B cell (primary cell): ENCODE measurements at regions not wholly inside any gene's neighbourhood (a gene's known extent, or its start where the extent isn't known, plus 50 kb on each side); places are given as distances from the start of the nearest gene placed in this dataset.

Source experiments
- ATAC-seq: fragments of 200-7000 bp; cut with Tn5 transposase; one replicate; pipeline ENCODE4 v1.10.0; 2021; ENCODE audit warnings: low read depth, mild to moderate bottlenecking, moderate number of reproducible peaks, moderate library complexity
- CTCF ChIA-PET: fragments of 350-600 bp; sonication (Branson Sonifier 250); formaldehyde crosslinking; loops from one replicate; lab custom pipeline; 2021; ENCODE audit warnings: antibody characterized with exemption, inconsistent platforms; lab: Charles Lee
- POLR2A ChIA-PET: fragments of 350-600 bp; sonication (Branson Sonifier 250); formaldehyde crosslinking; loops from one replicate; lab custom pipeline; 2021; ENCODE audit warnings: antibody characterized with exemption; lab: Charles Lee
- DNase-seq: peaks from one replicate; pipeline ENCODE4 v3.0.0; 2013
- H2AFZ ChIP-seq: 2 replicates; pipeline ENCODE4 v1.6.1; 2012; ENCODE audit warnings: mild to moderate bottlenecking, low read depth, low read length; ENCODE audit not compliant: insufficient read depth, poor library complexity, severe bottlenecking
- H3K27ac ChIP-seq, 2 donors: 1 replicate in 1 of 2; 2 replicates in 1 of 2; pipeline ENCODE4 v1.5.1; 2012 to 2013; ENCODE audit warnings: low read length in 2 of 2, mild to moderate bottlenecking in 2 of 2, moderate library complexity in 1 of 2
- H3K27me3 ChIP-seq, 4 experiments: fragments of 200-600 bp in 1 of 4; sonication (generic) in 1 of 4; replicated peaks in 1 of 4; 1 replicate in 2 of 4; 2 replicates in 2 of 4; pipeline versions ENCODE4 v1.6.1 to v1.7.0; 2013 to 2016; ENCODE audit warnings: low read length in 3 of 4, mild to moderate bottlenecking in 2 of 4, mixed read lengths in 1 of 4, moderate library complexity in 1 of 4; ENCODE audit not compliant: insufficient read depth in 4 of 4, control insufficient read depth in 3 of 4; ENCODE audit errors: control extremely low read depth in 1 of 4
- H3K36me3 ChIP-seq, 2 experiments: replicated peaks in 1 of 2; 1 replicate in 1 of 2; 2 replicates in 1 of 2; pipeline versions ENCODE4 v1.6.1 to v1.7.1; 2013; ENCODE audit warnings: low read length in 1 of 2; ENCODE audit not compliant: insufficient read depth in 2 of 2, control insufficient read depth in 1 of 2; ENCODE audit errors: control extremely low read depth in 1 of 2, extremely low read depth in 1 of 2
- H3K4me1 ChIP-seq, 2 donors: fragments of 200-600 bp in 1 of 2; sonication (generic) in 1 of 2; 1 replicate in 1 of 2; 2 replicates in 1 of 2; pipeline versions ENCODE4 v1.5.1 to v1.6.1; 2013 to 2017; ENCODE audit warnings: low read length in 2 of 2; ENCODE audit not compliant: control insufficient read depth in 2 of 2, insufficient read depth in 2 of 2
- H3K4me2 ChIP-seq: replicated peaks from 2 replicates; pipeline ENCODE3; 2012; ENCODE audit warnings: mild to moderate bottlenecking, low read depth, low read length; ENCODE audit not compliant: poor library complexity, severe bottlenecking
- H3K4me3 ChIP-seq, 5 experiments: fragments of 200-600 bp in 1 of 5; sonication (generic) in 1 of 5; 1 replicate in 3 of 5; 2 replicates in 2 of 5; pipeline versions ENCODE4 v1.5.1 to v1.7.0; 2011 to 2016; ENCODE audit warnings: low read length in 4 of 5, mild to moderate bottlenecking in 4 of 5, low read depth in 2 of 5, control low read depth in 1 of 5, moderate library complexity in 1 of 5; ENCODE audit not compliant: insufficient read depth in 1 of 5; ENCODE audit errors: control extremely low read depth in 1 of 5, extremely low read depth in 1 of 5
- H3K79me2 ChIP-seq: fragments of 200-600 bp; sonication (generic); one replicate; pipeline ENCODE4 v1.6.0; 2016; ENCODE audit warnings: low read length; ENCODE audit not compliant: control insufficient read depth, insufficient read depth
- H3K9ac ChIP-seq: fragments of 200-600 bp; sonication (generic); 2 replicates; pipeline ENCODE4 v1.6.1; 2017; ENCODE audit warnings: mild to moderate bottlenecking, low read length, moderate library complexity
- H3K9me3 ChIP-seq, 3 donors: one replicate each; pipeline versions ENCODE4 v1.6.1 to v1.7.1; 2013; ENCODE audit warnings: low read length in 2 of 3; ENCODE audit not compliant: control insufficient read depth in 2 of 3, insufficient read depth in 1 of 3; ENCODE audit errors: control extremely low read depth in 1 of 3
- H4K20me1 ChIP-seq: 2 replicates; pipeline ENCODE4 v1.6.0; 2012; ENCODE audit warnings: mild to moderate bottlenecking, low read length; ENCODE audit not compliant: insufficient read depth, control insufficient read depth, poor library complexity, severe bottlenecking
- H3K27ac Mint-ChIP-seq: one replicate; pipeline ENCODE4 v1.8.0; 2021; ENCODE audit warnings: mixed read lengths
- H3K27me3 Mint-ChIP-seq: one replicate; pipeline ENCODE4 v1.8.0; 2021; ENCODE audit warnings: mixed read lengths
- H3K4me1 Mint-ChIP-seq: one replicate; pipeline ENCODE4 v1.8.0; 2021; ENCODE audit warnings: mixed read lengths
- H3K4me3 Mint-ChIP-seq: one replicate; pipeline ENCODE4 v1.8.0; 2021; ENCODE audit warnings: mixed read lengths
- H3K9me3 Mint-ChIP-seq: one replicate; pipeline ENCODE4 v1.8.0; 2022; ENCODE audit warnings: mixed read lengths; ENCODE audit not compliant: insufficient read depth
- EZH2 ChIP-seq: IDR thresholded peaks from 2 replicates; pipeline ENCODE4 v1.6.1; 2012; ENCODE audit warnings: borderline replicate concordance, low read depth, mild to moderate bottlenecking, moderate library complexity, low read length; ENCODE audit not compliant: insufficient read depth, poor library complexity, severe bottlenecking
- WGBS: methylation state at CpG from one replicate; pipeline ENCODE4 v1.1.5; 2013; ENCODE audit warnings: missing lambda C conversion rate; ENCODE audit not compliant: insufficient coverage; 5-methylcytosine and 5-hydroxymethylcytosine counted together
- intact Hi-C: fragments of 100-400 bp; cut with micrococcal nuclease; formaldehyde crosslinking; loops from one replicate; pipeline ENCODE4 v1.10.0; 2022
- TF ChIP-seq, protein P1 (sequence below): fragments of 200-600 bp; IDR thresholded peaks from one replicate; pipeline ENCODE4 v1.8.0; 2022; ENCODE audit warnings: antibody characterized with exemption, mild to moderate bottlenecking

DNA sequence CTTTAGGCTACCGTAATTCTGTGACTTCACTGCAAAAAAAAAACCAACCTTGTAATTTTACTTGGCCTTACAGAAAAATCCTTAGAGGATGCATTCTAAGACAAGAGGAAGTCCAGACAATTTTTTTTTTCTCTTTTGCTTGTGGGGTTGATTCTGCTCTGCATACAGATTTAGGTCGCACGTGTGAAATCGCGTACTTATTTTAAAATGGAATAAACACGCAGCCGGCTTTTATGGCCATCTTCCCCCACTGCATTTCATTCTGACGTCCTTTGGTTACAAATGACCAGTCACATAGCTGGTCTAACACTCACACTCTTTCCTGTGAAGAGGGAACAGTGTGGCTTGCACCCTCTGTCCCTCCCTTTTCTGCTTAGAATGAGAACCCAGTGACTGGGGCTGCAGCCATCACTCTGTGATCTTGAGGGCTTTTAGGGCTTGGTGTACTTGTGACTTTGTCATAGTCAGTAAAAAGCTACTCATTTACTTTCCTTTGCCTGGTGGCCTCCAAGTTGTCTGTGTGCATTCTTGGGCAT is 63.6 kb upstream of the CARD11 start:
- no peak overlapping the region for H3K4me3 ChIP-seq
- H3K9ac ChIP-seq: no peak overlapping the region
- H3K4me3 Mint-ChIP-seq: no peak overlapping the region
- no peak overlapping the region for H2AFZ ChIP-seq
- no peaks in the 10 kb centered on the region for H3K4me1 ChIP-seq
- TF ChIP-seq EZH2: no peak
- TF ChIP-seq, protein P1, sequence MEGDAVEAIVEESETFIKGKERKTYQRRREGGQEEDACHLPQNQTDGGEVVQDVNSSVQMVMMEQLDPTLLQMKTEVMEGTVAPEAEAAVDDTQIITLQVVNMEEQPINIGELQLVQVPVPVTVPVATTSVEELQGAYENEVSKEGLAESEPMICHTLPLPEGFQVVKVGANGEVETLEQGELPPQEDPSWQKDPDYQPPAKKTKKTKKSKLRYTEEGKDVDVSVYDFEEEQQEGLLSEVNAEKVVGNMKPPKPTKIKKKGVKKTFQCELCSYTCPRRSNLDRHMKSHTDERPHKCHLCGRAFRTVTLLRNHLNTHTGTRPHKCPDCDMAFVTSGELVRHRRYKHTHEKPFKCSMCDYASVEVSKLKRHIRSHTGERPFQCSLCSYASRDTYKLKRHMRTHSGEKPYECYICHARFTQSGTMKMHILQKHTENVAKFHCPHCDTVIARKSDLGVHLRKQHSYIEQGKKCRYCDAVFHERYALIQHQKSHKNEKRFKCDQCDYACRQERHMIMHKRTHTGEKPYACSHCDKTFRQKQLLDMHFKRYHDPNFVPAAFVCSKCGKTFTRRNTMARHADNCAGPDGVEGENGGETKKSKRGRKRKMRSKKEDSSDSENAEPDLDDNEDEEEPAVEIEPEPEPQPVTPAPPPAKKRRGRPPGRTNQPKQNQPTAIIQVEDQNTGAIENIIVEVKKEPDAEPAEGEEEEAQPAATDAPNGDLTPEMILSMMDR: no peak
- no peaks in the 10 kb centered on the region for H3K79me2 ChIP-seq
- H3K9me3 Mint-ChIP-seq: no peaks in the 10 kb centered on the region
- DNase-seq (no peak), ATAC-seq (no peak)
- no peak overlapping the region for H3K27ac Mint-ChIP-seq
- intact Hi-C loops: no loop called here
- ChIA-PET CTCF (interaction anchor here (0.6 to 1.4 kb wide), 2 partner anchors 38 to 66 kb away, joined by 3 read pairs; no protein-coding TSS in a partner anchor), POLR2A (no interaction called here)
- H3K4me2 ChIP-seq: no peak overlapping the region
- H3K27me3 Mint-ChIP-seq: peaks cover 3% of the 10 kb centered on the region
- no peak overlapping the region for H3K27ac ChIP-seq
- peaks cover 0 to 9% (median 0%) of the 10 kb centered on the region in 3 donors for H3K9me3 ChIP-seq
- 40% methylated on average over 8 of the region's 8 CpGs for WGBS
- no peaks in the 10 kb centered on the region for H4K20me1 ChIP-seq
- no peaks in the 10 kb centered on the region for H3K4me1 Mint-ChIP-seq
- H3K27me3 ChIP-seq: no peaks in the 10 kb centered on the region
- H3K36me3 ChIP-seq: no peaks in the 10 kb centered on the region

DNA sequence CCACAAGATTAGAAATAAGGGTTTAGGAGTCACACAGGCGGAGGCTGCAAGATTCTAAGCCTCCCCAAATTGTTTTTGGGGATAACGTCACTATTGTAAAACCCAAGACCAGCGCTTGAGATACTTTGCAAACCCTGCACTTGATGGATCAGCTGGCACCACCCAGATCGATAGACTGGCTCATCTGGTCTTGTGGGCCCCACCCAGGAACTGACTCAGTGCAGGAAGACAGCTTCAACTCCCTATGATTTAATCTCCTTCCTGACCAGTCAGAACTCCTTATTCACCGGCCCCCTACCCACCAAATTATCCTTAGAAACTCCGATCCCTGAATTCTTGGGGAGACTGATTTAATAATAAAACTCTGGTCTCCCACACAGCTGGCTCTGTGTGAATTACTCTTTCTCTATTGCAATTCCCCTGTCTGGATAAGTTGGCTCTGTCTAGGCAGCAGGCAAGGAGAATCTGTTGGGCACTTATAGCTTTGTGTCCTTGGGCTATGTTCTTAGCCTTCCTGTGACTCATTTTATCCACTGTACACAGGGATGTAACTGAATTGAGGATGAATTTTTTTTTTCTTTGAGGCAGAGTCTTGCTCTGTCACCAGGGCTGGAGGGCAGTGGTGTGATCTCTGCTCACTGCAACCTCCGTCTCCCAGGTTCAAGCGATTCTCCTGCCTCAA is 64.4 kb upstream of the CARD11 start:
- H3K79me2 ChIP-seq: no peaks in the 10 kb centered on the region
- H3K27ac ChIP-seq: no peak overlapping the region
- Mint-ChIP-seq H3K27me3 (peaks cover 7% of the 10 kb centered on the region), H3K9me3 (no peaks in the 10 kb centered on the region), H3K4me3 (no peak overlapping the region), H3K4me1 (peaks cover 4% of the 10 kb centered on the region), H3K27ac (no peak overlapping the region)
- no peak overlapping the region for H3K4me2 ChIP-seq
- H3K4me1 ChIP-seq: no peaks in the 10 kb centered on the region
- TF ChIP-seq, protein P1: no peak
- no peak for TF ChIP-seq EZH2
- DNase-seq (no peak), ATAC-seq (no peak)
- CTCF ChIA-PET: interaction anchor here (0.6 to 1.4 kb wide), 2 partner anchors 39 to 67 kb away, joined by 3 read pairs; no protein-coding TSS in a partner anchor
- H3K9ac ChIP-seq: no peak overlapping the region
- H4K20me1 ChIP-seq: no peaks in the 10 kb centered on the region
- peaks cover 0 to 9% (median 0%) of the 10 kb centered on the region in 3 donors for H3K9me3 ChIP-seq
- no peaks in the 10 kb centered on the region for H3K27me3 ChIP-seq
- H2AFZ ChIP-seq: no peak overlapping the region
- intact Hi-C loops: no loop called here
- no peak overlapping the region for H3K4me3 ChIP-seq
- H3K36me3 ChIP-seq: no peaks in the 10 kb centered on the region
- POLR2A ChIA-PET: no interaction called here
- WGBS: 83% methylated on average over 5 of the region's 8 CpGs
